Activated T-helper 2 cell treated with anti-CD3 and anti-CD28 coated beads, Interferon-gamma antibody, Interleukin-2, Interleukin-4, amounts not matched to agents 10 μg/mL and 5 μg/mL and 100 μg/mL, durations not matched to agents 14 hours and 24 hours and 36 hours (primary cell): ENCODE measurements at regions not wholly inside any gene's neighbourhood (a gene's known extent, or its start where the extent isn't known, plus 50 kb on each side); places are given as distances from the start of the nearest gene placed in this dataset.

Source experiments
- DNase-seq: peaks from one replicate; pipeline ENCODE4 v3.0.0; 2021; ENCODE audit warnings: low spot score
- H3K27ac Mint-ChIP-seq: one replicate; pipeline ENCODE4 v1.8.0; 2021; ENCODE audit warnings: mixed read lengths
- H3K27me3 Mint-ChIP-seq: one replicate; pipeline ENCODE4 v1.8.0; 2021; ENCODE audit warnings: low read depth, mixed read lengths
- H3K36me3 Mint-ChIP-seq: one replicate; pipeline ENCODE4 v1.8.0; 2021; ENCODE audit warnings: low read depth, mixed read lengths
- H3K4me1 Mint-ChIP-seq: one replicate; pipeline ENCODE4 v1.8.0; 2021; ENCODE audit warnings: low read depth, mixed read lengths
- H3K4me3 Mint-ChIP-seq: one replicate; pipeline ENCODE4 v1.8.0; 2021; ENCODE audit warnings: low read depth, mild to moderate bottlenecking, moderate library complexity, mixed read lengths
- H3K9me3 Mint-ChIP-seq: one replicate; pipeline ENCODE4 v1.8.0; 2021; ENCODE audit warnings: mixed read lengths
- intact Hi-C: fragments of 100-400 bp; cut with micrococcal nuclease; formaldehyde crosslinking; loops from one replicate; pipeline ENCODE4 v1.15.1; 2023

DNA sequence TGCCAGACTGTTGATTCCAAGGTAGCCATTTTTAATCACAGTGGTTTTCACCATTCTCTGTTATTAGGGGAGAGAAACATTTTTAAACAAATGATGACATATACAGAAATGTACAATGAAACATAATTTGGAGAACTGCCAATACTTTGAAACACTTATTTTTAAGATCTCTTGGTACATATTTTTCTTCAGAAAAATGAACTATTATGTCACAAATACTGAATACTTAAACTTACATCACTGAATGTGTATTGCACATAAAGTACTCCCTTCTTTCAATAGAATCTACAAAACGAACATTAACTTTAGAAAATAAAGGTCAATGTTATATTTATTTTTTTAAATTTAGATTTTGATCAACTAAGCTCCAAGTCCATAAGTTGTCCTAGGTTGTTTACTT is 71.7 kb upstream of the CPNE8 start:
- H3K36me3 Mint-ChIP-seq = no peaks in the 10 kb centered on the region
- H3K4me1 Mint-ChIP-seq = no peaks in the 10 kb centered on the region
- intact Hi-C loops = no loop called here
- H3K27ac Mint-ChIP-seq = no peak overlapping the region
- no peaks in the 10 kb centered on the region for H3K27me3 Mint-ChIP-seq
- no peak for DNase-seq
- no peak overlapping the region for H3K4me3 Mint-ChIP-seq
- H3K9me3 Mint-ChIP-seq = no peaks in the 10 kb centered on the region

DNA sequence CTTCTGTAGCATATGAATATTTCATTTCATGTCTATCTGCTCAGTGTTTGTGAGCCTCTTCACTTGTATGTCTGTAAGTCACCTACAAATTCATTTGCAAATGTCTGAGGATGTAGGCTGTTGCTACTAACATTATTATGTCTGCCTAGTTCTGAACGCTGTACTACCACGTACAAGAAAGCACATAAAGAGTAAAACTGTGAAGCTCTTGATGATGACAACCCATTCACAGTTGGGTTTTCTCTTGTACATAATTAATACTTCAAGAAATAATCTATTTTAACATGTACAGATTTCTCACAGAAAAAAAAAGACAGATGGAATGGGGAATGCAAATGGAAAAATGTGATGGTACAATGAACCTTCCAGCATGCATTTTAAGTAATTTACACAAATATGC is 64.3 kb upstream of the CPNE8 start:
- Mint-ChIP-seq H3K27me3 (no peaks in the 10 kb centered on the region), H3K36me3 (no peaks in the 10 kb centered on the region)

DNA sequence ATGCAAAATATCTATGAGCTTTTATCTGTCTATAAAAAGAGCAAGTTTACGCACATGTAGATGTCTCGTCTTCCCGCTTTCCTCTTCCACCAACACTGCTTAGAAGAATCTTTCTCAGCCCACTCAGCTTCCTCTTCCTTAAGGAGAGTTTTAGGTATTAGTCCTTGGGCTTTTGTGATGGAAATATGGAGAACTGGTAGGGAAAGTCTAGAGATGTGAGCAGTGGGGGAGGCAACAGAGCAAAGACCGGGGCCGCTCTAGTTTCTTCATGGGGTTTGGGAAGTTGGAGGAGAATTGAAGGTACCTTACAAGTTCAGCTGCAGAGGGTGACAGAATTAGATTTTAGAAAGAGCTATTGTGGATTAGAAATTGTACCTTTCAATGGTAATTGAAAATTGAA is 56.3 kb upstream of the CPNE8 start:
- intact Hi-C loops = no loop called here
- H3K4me1 Mint-ChIP-seq = no peaks in the 10 kb centered on the region
- H3K9me3 Mint-ChIP-seq = no peaks in the 10 kb centered on the region
- H3K4me3 Mint-ChIP-seq = no peak overlapping the region
- H3K27me3 Mint-ChIP-seq = no peaks in the 10 kb centered on the region
- DNase-seq = no peak
- no peaks in the 10 kb centered on the region for H3K36me3 Mint-ChIP-seq
- no peak overlapping the region for H3K27ac Mint-ChIP-seq

More for the DNA sequence above, 64.3 kb upstream of the CPNE8 start:
- no peak overlapping the region for H3K4me3 Mint-ChIP-seq
- intact Hi-C loops = no loop called here
- no peak for DNase-seq
- H3K27ac Mint-ChIP-seq = no peak overlapping the region
- H3K4me1 Mint-ChIP-seq = no peaks in the 10 kb centered on the region
- H3K9me3 Mint-ChIP-seq = peaks cover 12% of the 10 kb centered on the region

GRCh38 chr12:38961012-38961411 is 55.6 kb upstream of the CPNE8 start:
- H3K4me1 Mint-ChIP-seq = no peaks in the 10 kb centered on the region
- intact Hi-C loops = no loop called here
- no peak overlapping the region for H3K27ac Mint-ChIP-seq
- no peaks in the 10 kb centered on the region for H3K27me3 Mint-ChIP-seq
- no peak overlapping the region for H3K4me3 Mint-ChIP-seq
- H3K9me3 Mint-ChIP-seq = no peaks in the 10 kb centered on the region
- DNase-seq = no peak
- no peaks in the 10 kb centered on the region for H3K36me3 Mint-ChIP-seq

DNA sequence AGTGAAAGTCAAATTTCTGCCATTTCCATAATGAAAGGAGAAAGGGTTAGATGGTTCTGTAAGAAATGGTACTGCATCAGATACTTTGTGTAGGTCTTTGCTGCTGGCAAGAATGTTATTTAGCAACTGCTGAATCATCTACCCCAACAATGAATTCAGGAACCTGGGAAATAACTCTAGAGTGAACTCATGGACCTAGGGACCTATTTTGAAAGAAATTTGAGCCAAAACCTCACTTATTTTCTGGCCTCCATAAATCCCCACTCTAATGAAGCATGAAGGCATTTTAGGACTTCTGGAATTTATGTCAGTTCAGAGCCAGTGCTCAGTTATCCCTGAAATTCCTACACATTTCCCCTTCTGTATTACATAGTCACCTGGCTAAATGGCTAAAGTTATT is 50.9 kb upstream of the CPNE8 start:
- Mint-ChIP-seq H3K4me1 (no peaks in the 10 kb centered on the region), H3K9me3 (no peaks in the 10 kb centered on the region), H3K27ac (no peak overlapping the region), H3K36me3 (no peaks in the 10 kb centered on the region), H3K27me3 (no peaks in the 10 kb centered on the region), H3K4me3 (no peak overlapping the region)
- no peak for DNase-seq
- intact Hi-C loops = no loop called here
